WI38 (cell line): ENCODE measurements at regions not wholly inside any gene's neighbourhood (a gene's known extent, or its start where the extent isn't known, plus 50 kb on each side); places are given as distances from the start of the nearest gene placed in this dataset.

Experiments used
- H3K4me3 ChIP-seq: 2 replicates; pipeline ENCODE4 v1.5.1; 2011; ENCODE audit warnings: low read depth, mild to moderate bottlenecking, control low read depth, low read length
- TF ChIP-seq, protein P1 (sequence below): IDR thresholded peaks from 2 replicates; pipeline ENCODE4 v1.5.1; 2012; ENCODE audit warnings: low read depth, mild to moderate bottlenecking, control low read depth, low read length

GRCh38 chr4:89604951-89605350, 232.0 kb downstream of the SNCA start:
- TF ChIP-seq, protein P1, sequence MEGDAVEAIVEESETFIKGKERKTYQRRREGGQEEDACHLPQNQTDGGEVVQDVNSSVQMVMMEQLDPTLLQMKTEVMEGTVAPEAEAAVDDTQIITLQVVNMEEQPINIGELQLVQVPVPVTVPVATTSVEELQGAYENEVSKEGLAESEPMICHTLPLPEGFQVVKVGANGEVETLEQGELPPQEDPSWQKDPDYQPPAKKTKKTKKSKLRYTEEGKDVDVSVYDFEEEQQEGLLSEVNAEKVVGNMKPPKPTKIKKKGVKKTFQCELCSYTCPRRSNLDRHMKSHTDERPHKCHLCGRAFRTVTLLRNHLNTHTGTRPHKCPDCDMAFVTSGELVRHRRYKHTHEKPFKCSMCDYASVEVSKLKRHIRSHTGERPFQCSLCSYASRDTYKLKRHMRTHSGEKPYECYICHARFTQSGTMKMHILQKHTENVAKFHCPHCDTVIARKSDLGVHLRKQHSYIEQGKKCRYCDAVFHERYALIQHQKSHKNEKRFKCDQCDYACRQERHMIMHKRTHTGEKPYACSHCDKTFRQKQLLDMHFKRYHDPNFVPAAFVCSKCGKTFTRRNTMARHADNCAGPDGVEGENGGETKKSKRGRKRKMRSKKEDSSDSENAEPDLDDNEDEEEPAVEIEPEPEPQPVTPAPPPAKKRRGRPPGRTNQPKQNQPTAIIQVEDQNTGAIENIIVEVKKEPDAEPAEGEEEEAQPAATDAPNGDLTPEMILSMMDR: no peak
- H3K4me3 ChIP-seq: no peak overlapping the region

- H3K4me3 ChIP-seq: no peak overlapping the region
- TF ChIP-seq, protein P1: no peak
Observed at GRCh38 chr4:89599026-89599425, 237.9 kb downstream of the SNCA start.

DNA sequence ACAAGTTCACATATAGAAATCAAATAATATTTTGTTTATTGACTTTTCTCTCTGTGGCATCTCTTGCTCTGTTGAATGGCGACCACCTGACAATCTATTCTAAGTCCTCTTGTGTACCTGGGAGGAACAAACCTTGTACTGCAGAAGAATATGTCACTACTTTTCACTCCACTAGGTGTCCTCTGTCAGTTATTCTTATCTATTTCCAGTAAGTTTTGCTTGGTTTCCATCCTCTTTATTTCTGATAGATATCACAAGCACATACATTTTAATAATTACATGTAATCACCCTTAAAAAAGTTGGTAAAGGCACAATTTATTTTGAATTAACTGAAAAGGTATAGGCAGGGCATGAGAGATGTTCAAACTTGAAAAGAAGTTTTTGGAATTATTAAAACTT, 238.4 kb downstream of the SNCA start:
- TF ChIP-seq, protein P1: no peak
- no peak overlapping the region for H3K4me3 ChIP-seq

- TF ChIP-seq, protein P1: no peak
Observed at GRCh38 chr4:89595125-89595789, 241.7 kb downstream of the SNCA start.

DNA sequence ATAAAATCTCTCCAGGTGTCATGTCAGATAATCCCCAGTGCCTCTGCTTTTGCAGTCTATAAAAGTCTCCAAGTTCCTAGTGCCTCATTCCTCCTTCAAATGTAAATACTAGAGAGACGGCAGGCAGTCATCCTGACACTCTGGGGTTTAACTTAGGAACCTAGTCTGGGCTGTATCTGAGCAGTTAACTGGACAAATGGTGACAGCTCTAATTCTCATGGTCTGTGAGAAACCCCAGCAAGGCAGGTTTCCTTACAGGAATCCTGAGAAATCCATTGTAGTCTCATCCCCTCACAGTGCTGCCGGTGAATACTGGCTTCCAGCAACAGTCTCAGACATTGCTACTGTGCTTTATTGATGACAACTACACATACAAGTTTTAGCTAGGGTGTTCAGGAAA, 246.8 kb downstream of the SNCA start:
- no peak overlapping the region for H3K4me3 ChIP-seq
- TF ChIP-seq, protein P1: no peak

More at GRCh38 chr4:89595125-89595789, 241.7 kb downstream of the SNCA start:
- H3K4me3 ChIP-seq: no peak overlapping the region

DNA sequence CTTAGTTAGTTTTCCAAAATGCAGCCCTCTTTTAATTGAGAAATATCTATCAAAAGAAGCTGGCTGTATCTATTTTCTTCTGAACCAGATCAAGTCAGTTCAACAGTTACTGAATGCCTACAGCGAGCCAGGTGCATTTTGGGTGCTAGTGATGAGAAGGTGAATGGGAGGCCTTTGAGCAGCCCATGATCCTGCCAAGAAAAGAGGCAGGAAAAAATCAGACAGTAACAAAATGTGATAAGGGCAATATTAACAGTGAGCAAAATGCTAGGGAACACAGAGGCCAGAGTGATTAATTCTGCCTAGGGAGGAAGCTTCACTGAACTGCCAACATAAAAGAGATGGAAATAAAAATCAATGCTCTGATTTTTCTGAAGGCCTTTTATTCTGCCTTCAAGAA, 248.5 kb downstream of the SNCA start:
- no peak overlapping the region for H3K4me3 ChIP-seq
- TF ChIP-seq, protein P1: no peak

DNA sequence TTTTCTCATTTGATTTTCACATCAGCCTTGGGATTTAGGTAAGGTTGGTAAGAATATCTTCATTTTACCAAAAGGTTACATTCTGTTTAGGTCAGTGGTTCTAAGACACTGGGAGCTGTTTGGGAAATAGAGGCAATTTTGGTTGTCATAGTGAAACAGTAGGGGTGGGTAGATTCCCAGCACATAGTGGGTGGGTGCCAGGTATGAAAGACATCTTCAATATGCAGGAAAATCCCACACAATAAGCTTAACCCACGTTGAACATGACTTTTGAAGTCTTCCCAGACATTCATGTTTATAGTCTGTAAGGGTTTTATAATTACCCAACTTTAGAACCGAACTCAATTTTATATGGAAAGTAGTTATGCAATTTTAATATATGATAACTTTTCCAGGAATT, 249.6 kb downstream of the SNCA start:
- H3K4me3 ChIP-seq: no peak overlapping the region
- TF ChIP-seq, protein P1: no peak
